LNCAP (cell line): ENCODE measurements at regions not wholly inside any gene's neighbourhood (a gene's known extent, or its start where the extent isn't known, plus 50 kb on each side); places are given as distances from the start of the nearest gene placed in this dataset.

Source experiments
- CTCF ChIP-seq: fragments of 450-650 bp; IDR thresholded peaks from 2 replicates; pipeline ENCODE4 v1.5.1; 2017; ENCODE audit warnings: mild to moderate bottlenecking

- TF ChIP-seq CTCF, result no peak
Observed at GRCh38 chr2:186330050-186330449, 156.0 kb upstream of the ZC3H15 start.

GRCh38 chr2:186339716-186340115, 146.3 kb upstream of the ZC3H15 start:
- TF ChIP-seq CTCF, result no peak

- no peak for TF ChIP-seq CTCF
Observed at GRCh38 chr2:186342029-186342428, 144.0 kb upstream of the ZC3H15 start.

DNA sequence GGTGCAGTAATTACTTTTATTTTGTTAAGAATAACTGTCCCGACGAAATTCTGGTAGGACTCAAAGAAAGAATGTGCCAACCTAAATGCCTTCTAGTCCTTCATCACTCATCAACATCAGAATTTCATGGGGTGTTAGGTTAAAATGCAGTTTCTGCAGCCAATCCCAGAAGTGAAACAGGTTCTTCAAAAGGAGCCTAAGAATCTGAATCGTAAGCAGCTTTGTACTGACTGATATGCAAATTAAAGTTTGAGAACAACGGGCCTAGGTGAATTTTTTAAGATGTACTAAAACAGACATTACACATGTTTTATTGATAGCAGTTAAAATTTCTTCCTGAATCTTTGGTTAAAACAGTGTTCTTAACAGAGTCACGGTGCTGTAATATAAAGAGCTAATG, 140.3 kb upstream of the ZC3H15 start:
- TF ChIP-seq CTCF, result no peak

DNA sequence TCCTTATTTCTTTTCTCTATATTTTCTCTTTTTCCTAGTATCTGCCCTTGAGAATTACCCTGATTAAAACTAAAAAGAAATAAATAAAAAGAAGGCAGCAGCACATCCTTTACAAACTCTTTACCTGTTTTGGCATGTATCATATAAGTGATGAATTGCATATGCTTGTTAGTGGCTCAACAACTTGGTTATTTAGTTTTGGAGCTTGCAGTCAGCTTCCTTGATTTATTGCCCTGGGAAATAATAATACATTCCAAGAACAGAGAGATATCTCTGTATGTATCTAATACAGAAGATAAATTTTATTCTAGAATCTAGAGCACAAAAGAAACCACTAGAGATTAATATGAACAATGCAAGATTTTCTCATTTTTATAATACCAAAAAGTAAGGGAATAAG, 139.8 kb upstream of the ZC3H15 start:
- TF ChIP-seq CTCF, result no peak

DNA sequence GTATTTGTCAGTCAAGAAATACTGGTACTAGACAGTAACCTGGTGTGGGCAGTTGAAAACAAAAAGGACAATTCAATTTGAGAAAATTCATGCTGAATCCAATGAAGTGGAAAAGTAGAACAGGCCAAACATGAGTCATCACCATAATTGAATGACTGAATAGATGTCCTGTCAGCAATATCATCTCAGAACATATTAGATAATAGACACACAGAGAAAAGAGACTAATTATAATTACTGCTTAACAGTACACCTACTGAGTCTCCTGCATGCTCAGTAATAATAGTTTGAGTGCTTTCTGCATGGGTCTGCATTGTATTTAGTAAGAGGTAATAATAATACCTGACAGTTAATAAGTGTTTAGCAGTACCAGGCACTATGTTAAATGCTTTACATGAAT, 138.6 kb upstream of the ZC3H15 start:
- TF ChIP-seq CTCF, result no peak

GRCh38 chr2:186348200-186348599, 137.9 kb upstream of the ZC3H15 start:
- no peak for TF ChIP-seq CTCF

- TF ChIP-seq CTCF, result no peak
Observed at GRCh38 chr2:186349508-186349907, 136.6 kb upstream of the ZC3H15 start.
